GM23248 (cell line): ENCODE measurements at regions not wholly inside any gene's neighbourhood (a gene's known extent, or its start where the extent isn't known, plus 50 kb on each side); places are given as distances from the start of the nearest gene placed in this dataset.

Experiments used
- DNase-seq: peaks from one replicate; pipeline ENCODE4 v3.0.0-alpha.2; 2015
- H2AFZ ChIP-seq: fragments of 200-600 bp; sonication (generic); 2 replicates; pipeline ENCODE4 v1.6.1; 2016; ENCODE audit warnings: antibody characterized with exemption
- H3F3A ChIP-seq: fragments of 200-600 bp; sonication (generic); 2 replicates; pipeline ENCODE4 v1.6.1; 2016; ENCODE audit warnings: mild to moderate bottlenecking, antibody characterized with exemption, mixed run types; ENCODE audit not compliant: insufficient read depth
- H3K27ac ChIP-seq: fragments of 200-600 bp; sonication (generic); 2 replicates; pipeline ENCODE4 v1.5.1; 2016; ENCODE audit warnings: mild to moderate bottlenecking
- H3K27me3 ChIP-seq: fragments of 200-600 bp; sonication (generic); replicated peaks from 2 replicates; pipeline ENCODE4 v1.6.1; 2016; ENCODE audit warnings: mild to moderate bottlenecking; ENCODE audit not compliant: insufficient read depth
- H3K36me3 ChIP-seq: fragments of 200-600 bp; sonication (generic); 2 replicates; pipeline ENCODE4 v1.6.1; 2016; ENCODE audit warnings: low read depth, mild to moderate bottlenecking
- H3K4me1 ChIP-seq: fragments of 200-600 bp; sonication (generic); 2 replicates; pipeline ENCODE4 v1.6.1; 2016; ENCODE audit warnings: mild to moderate bottlenecking; ENCODE audit not compliant: insufficient read depth
- H3K4me2 ChIP-seq: fragments of 200-600 bp; sonication (generic); one replicate; pipeline ENCODE4 v1.6.1; 2016; ENCODE audit warnings: mild to moderate bottlenecking; ENCODE audit not compliant: unreplicated experiment
- H3K4me3 ChIP-seq: fragments of 200-600 bp; sonication (generic); 2 replicates; pipeline ENCODE4 v1.5.1; 2016; ENCODE audit warnings: mild to moderate bottlenecking
- H3K79me2 ChIP-seq: fragments of 200-600 bp; sonication (generic); 2 replicates; pipeline ENCODE4 v1.6.1; 2016; ENCODE audit warnings: mild to moderate bottlenecking; ENCODE audit not compliant: insufficient read depth
- H3K9ac ChIP-seq: fragments of 200-600 bp; sonication (generic); 2 replicates; pipeline ENCODE4 v1.6.1; 2016; ENCODE audit warnings: mild to moderate bottlenecking
- H3K9me2 ChIP-seq: fragments of 200-600 bp; sonication (generic); 2 replicates; pipeline ENCODE4 v1.6.1; 2016; ENCODE audit warnings: mixed run types, mild to moderate bottlenecking, moderate library complexity; ENCODE audit not compliant: insufficient read depth
- H3K9me3 ChIP-seq: fragments of 200-600 bp; sonication (generic); one replicate; pipeline ENCODE4 v1.6.1; 2017; ENCODE audit warnings: low read depth
- H4K20me1 ChIP-seq: fragments of 200-600 bp; sonication (generic); 2 replicates; pipeline ENCODE4 v1.6.0; 2016; ENCODE audit not compliant: insufficient read depth
- EZH2 ChIP-seq: fragments of 200-600 bp; sonication (generic); IDR thresholded peaks from 2 replicates; pipeline ENCODE4 v1.6.1; 2018; ENCODE audit warnings: antibody characterized with exemption, mild to moderate bottlenecking; ENCODE audit not compliant: insufficient read depth, poor library complexity, severe bottlenecking
- EZH2phosphoT487 ChIP-seq: fragments of 200-600 bp; sonication (generic); IDR thresholded peaks from 2 replicates; pipeline ENCODE4 v1.6.1; 2018; ENCODE audit warnings: antibody characterized with exemption, moderate library complexity, mild to moderate bottlenecking, low read depth; ENCODE audit not compliant: insufficient read depth
- WGBS, 2 experiments: methylation state at CpG; one replicate each; pipeline ENCODE4 v1.1.6; 2015 to 2017; ENCODE audit warnings: low lambda C conversion rate in 2 of 2, low coverage in 1 of 2; ENCODE audit errors: missing lambda C conversion rate in 2 of 2; 5-methylcytosine and 5-hydroxymethylcytosine counted together
- in situ Hi-C: fragments of 300-500 bp; cut with MboI; formaldehyde crosslinking; loops from 2 replicates; pipeline ENCODE4 v1.15.0; 2020

GRCh38 chr5:67286006-67286405 lies 89.4 kb upstream of the CD180 start:
- H2AFZ ChIP-seq: no peak overlapping the region
- H4K20me1 ChIP-seq: no peaks in the 10 kb centered on the region
- no peaks in the 10 kb centered on the region for H3K9me2 ChIP-seq
- H3K79me2 ChIP-seq: no peaks in the 10 kb centered on the region
- no peaks in the 10 kb centered on the region for H3K27me3 ChIP-seq
- H3K27ac ChIP-seq: no peak overlapping the region
- no peak overlapping the region for H3K9ac ChIP-seq
- WGBS, 2 experiments: 89 to 91% methylated on average over 4 of the region's 4 CpGs
- no peak overlapping the region for H3K4me3 ChIP-seq
- no peak for TF ChIP-seq EZH2phosphoT487
- TF ChIP-seq EZH2: no peak
- no peak overlapping the region for H3K4me2 ChIP-seq
- no peaks in the 10 kb centered on the region for H3K9me3 ChIP-seq
- no peaks in the 10 kb centered on the region for H3K36me3 ChIP-seq
- in situ Hi-C loops: no loop called here
- H3K4me1 ChIP-seq: 0 out of 2 replicates have a peak, but pooled peaks cover 3% of the 10 kb centered on the region
- no peaks in the 10 kb centered on the region for H3F3A ChIP-seq
- DNase-seq: no peak

- H3K9me3 ChIP-seq: no peaks in the 10 kb centered on the region
- H4K20me1 ChIP-seq: no peaks in the 10 kb centered on the region
- H3K4me2 ChIP-seq: no peak overlapping the region
- H3F3A ChIP-seq: no peaks in the 10 kb centered on the region
- H3K79me2 ChIP-seq: no peaks in the 10 kb centered on the region
- H3K27ac ChIP-seq: no peak overlapping the region
- no peaks in the 10 kb centered on the region for H3K9me2 ChIP-seq
- H3K36me3 ChIP-seq: no peaks in the 10 kb centered on the region
- no peaks in the 10 kb centered on the region for H3K27me3 ChIP-seq
- no peak overlapping the region for H3K4me3 ChIP-seq
- H3K9ac ChIP-seq: no peak overlapping the region
- TF ChIP-seq EZH2phosphoT487: no peak
- TF ChIP-seq EZH2: no peak
- DNase-seq: no peak
- WGBS, 2 experiments: 75 to 78% methylated on average over 4 of the region's 4 CpGs
- H3K4me1 ChIP-seq: 0 out of 2 replicates have a peak, but pooled peaks cover 3% of the 10 kb centered on the region
- no peak overlapping the region for H2AFZ ChIP-seq
- in situ Hi-C loops: no loop called here
These were observed 87.4 kb upstream of the CD180 start for GRCh38 chr5:67283988-67284487.

GRCh38 chr5:67283275-67283987 lies 86.8 kb upstream of the CD180 start:
- H3K79me2 ChIP-seq: no peaks in the 10 kb centered on the region

GRCh38 chr5:67281874-67282273 lies 85.3 kb upstream of the CD180 start:
- no peak for DNase-seq
- no peak overlapping the region for H3K4me3 ChIP-seq
- no peaks in the 10 kb centered on the region for H3F3A ChIP-seq
- H3K9ac ChIP-seq: no peak overlapping the region
- H4K20me1 ChIP-seq: no peaks in the 10 kb centered on the region
- TF ChIP-seq EZH2phosphoT487 (no peak), EZH2 (no peak)
- no peaks in the 10 kb centered on the region for H3K9me3 ChIP-seq
- H3K27me3 ChIP-seq: no peaks in the 10 kb centered on the region
- H3K4me1 ChIP-seq: no peaks in the 10 kb centered on the region
- 63 to 74% methylated on average over 2 of the region's 2 CpGs for WGBS, 2 experiments
- H3K9me2 ChIP-seq: no peaks in the 10 kb centered on the region
- no peak overlapping the region for H2AFZ ChIP-seq
- no peaks in the 10 kb centered on the region for H3K79me2 ChIP-seq
- in situ Hi-C loops: no loop called here
- H3K4me2 ChIP-seq: no peak overlapping the region
- H3K36me3 ChIP-seq: no peaks in the 10 kb centered on the region
- no peak overlapping the region for H3K27ac ChIP-seq

More at GRCh38 chr5:67283275-67283987, 86.8 kb upstream of the CD180 start:
- Histone ChIP-seq H3K9me3 (no peaks in the 10 kb centered on the region), H3K4me1 (0 out of 2 replicates have a peak, but pooled peaks cover 3% of the 10 kb centered on the region), H3K4me2 (no peak overlapping the region), H3K9me2 (no peaks in the 10 kb centered on the region), H3K9ac (no peak overlapping the region), H3K4me3 (no peak overlapping the region), H3K36me3 (no peaks in the 10 kb centered on the region), H2AFZ (no peak overlapping the region), H3K27me3 (no peaks in the 10 kb centered on the region), H3K27ac (no peak overlapping the region), H4K20me1 (no peaks in the 10 kb centered on the region), H3F3A (no peaks in the 10 kb centered on the region)
- no peak for DNase-seq
- TF ChIP-seq EZH2phosphoT487: no peak
- TF ChIP-seq EZH2: no peak
- in situ Hi-C loops: no loop called here
- 80 to 83% methylated on average over 7 of the region's 7 CpGs for WGBS, 2 experiments
